Activated naive CD4-positive, alpha-beta T cell treated with anti-CD3 and anti-CD28 coated beads, Interleukin-2, amount 50 U/mL, for 24 hours (primary cell): ENCODE measurements at regions not wholly inside any gene's neighbourhood (a gene's known extent, or its start where the extent isn't known, plus 50 kb on each side); places are given as distances from the start of the nearest gene placed in this dataset.

ENCODE experiments used
- H3K27ac Mint-ChIP-seq: one replicate; pipeline ENCODE4 v1.8.0; 2021; ENCODE audit warnings: mild to moderate bottlenecking, mixed read lengths
- H3K27me3 Mint-ChIP-seq: one replicate; pipeline ENCODE4 v1.8.0; 2021; ENCODE audit warnings: mixed read lengths
- H3K36me3 Mint-ChIP-seq: one replicate; pipeline ENCODE4 v1.8.0; 2021; ENCODE audit warnings: mixed read lengths
- H3K4me1 Mint-ChIP-seq: one replicate; pipeline ENCODE4 v1.8.0; 2021; ENCODE audit warnings: mixed read lengths
- H3K4me3 Mint-ChIP-seq: one replicate; pipeline ENCODE4 v1.8.0; 2021; ENCODE audit warnings: mild to moderate bottlenecking, mixed read lengths
- H3K9me3 Mint-ChIP-seq: one replicate; pipeline ENCODE4 v1.8.0; 2021; ENCODE audit warnings: mixed read lengths

DNA sequence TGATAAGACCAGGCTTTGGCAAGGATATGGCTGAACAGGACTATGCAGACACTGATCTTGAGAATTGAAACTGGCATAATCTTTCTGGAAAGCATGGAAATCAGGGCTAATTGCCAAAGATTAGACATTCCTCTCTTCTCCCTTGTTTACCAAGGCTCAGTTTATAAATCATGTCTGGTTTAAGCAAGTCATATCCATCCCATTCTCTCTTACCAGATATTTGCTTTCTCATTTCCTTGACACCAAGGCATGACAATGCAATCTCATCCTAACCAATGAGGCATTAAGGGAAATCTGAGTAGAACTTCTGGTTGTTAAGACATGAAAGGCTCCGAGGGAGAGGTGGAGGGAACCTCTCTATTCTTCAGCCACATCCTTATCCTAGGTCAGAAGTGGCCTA, 110.3 kb upstream of the CEP85L start:
- H3K27me3 Mint-ChIP-seq = no peaks in the 10 kb centered on the region
- H3K36me3 Mint-ChIP-seq = no peaks in the 10 kb centered on the region
- H3K27ac Mint-ChIP-seq = no peak overlapping the region
- no peaks in the 10 kb centered on the region for H3K9me3 Mint-ChIP-seq
- no peak overlapping the region for H3K4me3 Mint-ChIP-seq
- peaks cover 15% of the 10 kb centered on the region for H3K4me1 Mint-ChIP-seq

DNA sequence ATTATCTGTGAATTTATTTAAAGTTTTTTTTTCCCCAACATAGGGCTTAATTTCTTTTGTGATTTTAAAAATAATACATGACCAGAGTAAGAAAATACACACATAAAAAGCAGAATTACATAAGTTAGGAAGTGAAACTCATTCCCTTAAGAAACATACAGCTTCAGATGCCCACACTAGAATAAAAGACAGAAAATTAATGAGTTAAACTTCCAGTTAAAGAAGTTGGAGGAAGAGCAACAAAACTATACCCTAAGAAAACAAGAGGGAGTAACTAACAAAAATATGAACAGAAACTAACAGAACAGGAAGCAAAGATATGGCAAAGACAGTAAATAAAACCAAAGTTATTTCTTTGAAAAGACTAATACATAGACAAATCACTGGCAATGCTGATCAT, 107.6 kb upstream of the CEP85L start:
- Mint-ChIP-seq H3K9me3 (no peaks in the 10 kb centered on the region), H3K4me3 (no peak overlapping the region), H3K36me3 (no peaks in the 10 kb centered on the region), H3K4me1 (peaks cover 30% of the 10 kb centered on the region), H3K27me3 (no peaks in the 10 kb centered on the region), H3K27ac (no peak overlapping the region)

DNA sequence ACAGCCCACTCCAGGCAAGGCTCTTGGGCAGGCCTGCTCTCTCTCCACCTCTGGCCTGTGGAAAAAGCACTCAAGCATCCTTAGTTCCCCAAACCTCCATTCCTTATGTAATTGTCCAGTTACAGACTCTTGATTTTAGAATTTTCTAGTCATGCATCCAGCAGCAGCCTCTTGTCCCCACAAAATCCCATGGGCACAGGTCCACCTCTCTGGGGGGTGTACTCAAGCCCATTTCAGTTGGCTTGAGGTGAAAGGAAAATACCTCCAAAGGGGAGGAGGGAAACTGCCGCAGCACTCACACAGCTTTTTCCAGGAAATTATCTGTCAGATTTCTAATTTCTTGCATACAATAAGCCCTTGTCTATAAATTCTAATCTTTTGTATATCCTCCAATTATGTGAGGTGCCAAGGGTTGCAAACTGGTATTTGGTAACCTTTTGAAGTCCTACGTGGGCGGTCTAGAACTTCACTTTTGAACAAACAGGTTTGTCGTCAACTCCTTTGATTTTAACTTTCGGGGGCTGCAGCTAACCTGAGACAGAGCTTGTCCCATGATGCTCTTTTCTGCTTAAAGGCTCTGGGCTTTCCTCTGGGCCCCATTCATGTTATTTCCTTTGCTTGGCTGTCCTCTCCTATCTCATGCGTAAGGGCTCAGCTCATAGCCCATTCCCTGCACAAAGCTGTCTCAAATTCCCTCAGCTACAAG, 104.7 kb upstream of the CEP85L start:
- Mint-ChIP-seq H3K9me3 (peaks cover 3% of the 10 kb centered on the region), H3K36me3 (no peaks in the 10 kb centered on the region), H3K4me1 (peaks cover 30% of the 10 kb centered on the region), H3K4me3 (no peak overlapping the region), H3K27ac (no peak overlapping the region), H3K27me3 (no peaks in the 10 kb centered on the region)

DNA sequence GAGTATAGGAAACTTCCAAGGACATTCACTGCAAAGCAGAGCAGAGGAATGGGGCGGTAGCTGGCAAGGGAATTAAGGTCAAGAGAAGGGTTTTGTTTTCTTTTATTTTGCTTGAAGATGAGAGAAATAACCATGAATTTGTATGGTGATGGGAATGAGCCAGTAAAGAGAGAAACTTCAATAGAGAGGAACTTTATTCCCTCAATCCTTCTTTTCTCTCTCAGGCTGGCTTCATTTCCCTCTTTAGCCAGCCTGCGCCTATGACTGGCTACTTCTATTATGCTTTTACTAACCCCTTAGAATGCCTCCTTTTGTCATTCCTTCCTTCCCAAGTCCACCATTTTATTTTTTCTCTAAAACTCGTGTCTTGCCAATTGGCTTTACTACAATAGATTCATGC, 101.4 kb upstream of the CEP85L start:
- Mint-ChIP-seq H3K36me3 (no peaks in the 10 kb centered on the region), H3K27ac (no peak overlapping the region), H3K4me1 (peaks cover 30% of the 10 kb centered on the region), H3K4me3 (no peak overlapping the region), H3K27me3 (no peaks in the 10 kb centered on the region), H3K9me3 (peaks cover 4% of the 10 kb centered on the region)

DNA sequence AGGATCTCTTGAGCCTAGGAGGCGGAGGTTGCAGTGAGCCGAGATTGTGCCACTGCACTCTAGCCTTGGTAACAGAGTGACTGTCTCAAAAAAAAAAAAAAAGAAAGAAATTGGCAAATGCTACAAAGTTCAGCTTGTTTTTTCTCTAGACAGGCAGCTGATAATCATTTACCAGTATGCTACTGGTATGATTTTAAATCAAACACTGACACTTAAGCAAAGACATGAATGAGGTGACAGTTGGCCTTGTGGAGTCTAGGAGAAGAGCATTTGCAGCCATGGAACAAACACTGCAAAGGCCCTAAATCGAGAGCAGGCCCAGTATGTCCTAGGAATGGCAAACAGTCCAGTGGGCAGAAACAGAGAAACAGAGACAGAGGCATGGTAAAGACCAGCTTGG, 99.7 kb upstream of the CEP85L start:
- H3K4me3 Mint-ChIP-seq = no peak overlapping the region
- no peaks in the 10 kb centered on the region for H3K36me3 Mint-ChIP-seq
- H3K4me1 Mint-ChIP-seq = peaks cover 26% of the 10 kb centered on the region
- peaks cover 4% of the 10 kb centered on the region for H3K9me3 Mint-ChIP-seq
- no peak overlapping the region for H3K27ac Mint-ChIP-seq
- no peaks in the 10 kb centered on the region for H3K27me3 Mint-ChIP-seq

DNA sequence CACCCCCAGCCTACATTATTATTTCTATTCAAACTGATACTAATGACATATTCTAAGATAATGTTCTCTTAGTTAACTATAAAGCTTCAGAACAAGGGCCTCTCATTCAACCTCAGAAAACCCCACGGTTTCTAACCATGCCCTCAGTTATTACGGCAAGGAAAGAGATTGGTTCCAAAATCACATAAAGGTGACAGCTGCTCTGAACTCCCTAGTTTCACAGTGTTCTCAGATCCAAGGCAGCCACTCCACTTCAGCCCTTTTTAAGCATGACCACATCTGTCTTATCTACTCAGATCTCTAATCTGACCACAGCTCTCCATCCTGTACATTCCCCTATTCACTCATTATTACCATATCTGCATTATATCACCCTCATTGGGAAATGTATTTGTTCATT, 98.8 kb upstream of the CEP85L start:
- peaks cover 24% of the 10 kb centered on the region for H3K4me1 Mint-ChIP-seq
- no peak overlapping the region for H3K27ac Mint-ChIP-seq
- no peak overlapping the region for H3K4me3 Mint-ChIP-seq
- no peaks in the 10 kb centered on the region for H3K27me3 Mint-ChIP-seq
- no peaks in the 10 kb centered on the region for H3K36me3 Mint-ChIP-seq
- peaks cover 4% of the 10 kb centered on the region for H3K9me3 Mint-ChIP-seq

DNA sequence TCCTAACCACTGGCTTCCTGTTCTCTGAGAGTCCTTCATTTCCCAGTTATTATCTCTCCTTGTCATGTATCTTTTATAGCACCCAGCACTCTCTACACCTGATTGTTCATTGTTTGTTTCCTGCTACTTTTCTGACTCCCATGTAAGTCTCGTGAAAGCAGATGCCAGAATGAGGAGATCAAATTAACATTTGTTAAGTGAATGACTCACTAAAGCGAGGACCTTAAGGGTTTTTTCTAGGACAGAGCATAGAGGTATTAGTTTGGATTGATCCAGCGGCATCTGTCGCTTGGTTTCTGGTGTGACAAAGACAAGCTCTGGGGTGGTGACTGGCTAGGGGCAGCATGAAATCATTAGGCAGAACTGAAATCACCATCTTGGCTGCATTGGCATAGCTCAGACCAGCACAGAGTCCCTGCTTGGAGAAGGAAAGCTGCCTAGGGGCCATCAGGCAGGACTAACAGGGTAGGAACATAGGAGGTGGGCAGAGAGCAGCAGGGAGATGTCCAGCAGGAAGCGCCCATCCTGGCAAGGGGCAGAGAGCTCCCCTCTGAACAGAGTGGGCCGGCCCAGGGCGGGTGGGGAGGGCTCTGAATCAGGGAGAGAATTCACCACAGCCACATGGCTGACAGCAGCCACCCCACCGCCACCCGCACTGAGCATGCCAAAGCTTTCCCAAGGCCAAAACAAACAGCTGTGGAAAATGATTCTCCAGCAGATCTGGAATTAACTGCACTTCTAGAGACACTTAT, 97.1 kb upstream of the CEP85L start:
- no peaks in the 10 kb centered on the region for H3K27me3 Mint-ChIP-seq

DNA sequence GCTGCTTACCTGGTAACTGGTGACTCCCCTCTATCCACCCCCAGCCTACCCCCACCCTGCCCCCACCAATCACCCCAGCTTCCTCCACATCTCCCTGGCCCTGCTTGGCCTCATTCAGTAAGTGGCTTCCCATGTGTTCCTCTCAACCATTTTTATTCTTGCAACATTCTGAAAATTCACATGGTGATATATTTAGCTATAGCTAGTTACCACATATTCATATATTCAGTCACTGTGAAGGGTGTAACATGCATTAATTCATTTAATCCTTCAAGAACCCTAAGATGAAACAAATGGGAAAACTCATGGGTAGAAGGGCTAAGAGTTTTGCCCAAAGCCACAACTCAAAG, 95.4 kb upstream of the CEP85L start:
- H3K36me3 Mint-ChIP-seq = no peaks in the 10 kb centered on the region
- no peak overlapping the region for H3K27ac Mint-ChIP-seq
- no peak overlapping the region for H3K4me3 Mint-ChIP-seq
- H3K4me1 Mint-ChIP-seq = peaks cover 25% of the 10 kb centered on the region
- H3K27me3 Mint-ChIP-seq = no peaks in the 10 kb centered on the region
- H3K9me3 Mint-ChIP-seq = peaks cover 4% of the 10 kb centered on the region

More for the DNA sequence above, 97.1 kb upstream of the CEP85L start:
- Mint-ChIP-seq H3K36me3 (no peaks in the 10 kb centered on the region), H3K4me3 (no peak overlapping the region), H3K4me1 (peaks cover 25% of the 10 kb centered on the region), H3K9me3 (peaks cover 4% of the 10 kb centered on the region), H3K27ac (no peak overlapping the region)

DNA sequence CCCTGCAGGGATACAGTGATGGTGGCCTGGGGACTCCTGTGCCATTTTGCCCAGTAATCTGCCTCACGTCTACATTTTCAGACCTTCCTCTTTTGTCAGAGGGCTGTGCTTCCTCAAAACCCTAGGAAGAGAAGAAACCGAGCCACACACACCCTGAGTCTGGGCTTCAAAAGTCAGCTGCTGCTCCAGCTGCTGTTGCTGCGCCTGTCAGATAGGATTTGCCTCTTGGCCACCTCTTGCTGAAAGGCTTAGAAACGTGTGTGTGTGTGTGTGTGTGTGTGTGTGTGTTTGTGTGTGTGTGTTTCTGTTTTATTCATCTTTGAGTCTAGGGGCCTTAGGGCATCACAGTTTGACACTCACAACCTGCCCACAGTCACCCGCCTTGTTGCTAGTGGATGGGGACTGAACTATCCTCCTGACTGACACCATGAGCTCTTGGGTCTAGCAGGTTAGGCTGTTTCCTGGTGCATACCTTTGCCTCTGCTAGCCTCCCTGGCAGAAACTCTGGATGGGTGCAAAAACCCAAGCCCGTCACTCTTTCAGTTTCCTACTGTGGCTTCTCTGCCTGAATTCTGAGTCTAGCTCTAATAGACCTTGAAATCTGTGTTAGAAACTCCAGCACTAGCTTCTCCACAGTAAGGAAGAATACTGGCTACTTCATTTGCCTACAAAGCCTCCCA, 94.9 kb upstream of the CEP85L start:
- peaks cover 25% of the 10 kb centered on the region for H3K4me1 Mint-ChIP-seq
- H3K9me3 Mint-ChIP-seq = peaks cover 3% of the 10 kb centered on the region
- H3K36me3 Mint-ChIP-seq = no peaks in the 10 kb centered on the region
- no peak overlapping the region for H3K4me3 Mint-ChIP-seq
- H3K27me3 Mint-ChIP-seq = no peaks in the 10 kb centered on the region
- H3K27ac Mint-ChIP-seq = no peak overlapping the region

DNA sequence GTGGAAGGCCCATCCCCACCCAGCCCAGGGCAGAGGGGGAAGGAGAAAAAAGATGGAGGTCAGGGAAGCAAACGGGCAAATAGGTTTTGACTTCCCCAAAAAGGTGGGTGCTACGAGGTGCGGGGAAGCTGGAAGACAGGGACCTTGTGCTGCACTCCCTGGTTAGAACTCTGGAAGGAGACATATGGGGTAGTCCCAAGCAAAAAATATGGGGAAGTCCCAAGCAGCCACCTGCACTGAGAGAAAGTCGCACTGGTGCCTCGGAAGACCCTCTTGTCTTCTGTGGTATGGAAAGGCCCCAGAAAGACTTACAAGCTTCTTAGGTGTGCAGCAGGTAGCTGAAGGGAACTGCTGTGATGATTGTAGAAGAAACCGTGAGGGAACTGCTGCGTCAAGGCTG, 93.8 kb upstream of the CEP85L start:
- Mint-ChIP-seq H3K4me3 (no peak overlapping the region), H3K27ac (no peak overlapping the region), H3K4me1 (peaks cover 28% of the 10 kb centered on the region), H3K9me3 (no peaks in the 10 kb centered on the region), H3K27me3 (no peaks in the 10 kb centered on the region), H3K36me3 (no peaks in the 10 kb centered on the region)

DNA sequence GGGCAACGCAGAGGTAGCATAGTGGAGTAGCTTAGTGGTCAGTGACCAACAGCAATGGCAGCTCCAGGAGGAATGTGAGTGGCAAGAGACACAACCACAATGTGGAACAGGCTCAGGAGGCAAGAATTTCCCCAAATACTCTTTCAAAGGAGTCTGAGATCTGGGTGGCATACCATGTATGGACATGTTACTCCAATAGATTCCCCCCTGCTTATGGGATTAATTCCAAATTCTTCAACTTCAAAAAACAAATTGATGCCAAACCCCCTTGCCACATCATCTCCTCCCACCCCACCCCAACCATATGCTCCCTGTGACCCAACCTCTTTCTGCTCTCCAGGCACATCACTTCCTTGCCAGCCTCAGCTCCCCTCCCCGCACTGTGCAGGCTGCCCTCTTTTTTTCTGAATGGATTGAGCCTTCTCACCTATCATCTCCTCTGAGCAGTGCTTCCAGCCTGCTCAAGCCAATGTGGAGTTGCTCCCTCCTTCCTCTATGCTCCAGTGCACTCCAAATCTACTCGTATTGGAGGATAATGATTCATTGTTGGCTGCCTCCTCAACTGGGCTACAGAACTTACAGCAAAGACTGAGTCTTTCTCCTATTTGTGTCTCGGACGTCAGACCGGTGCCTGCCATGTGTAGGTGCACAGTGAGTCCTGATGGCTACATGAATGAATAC, 93.0 kb upstream of the CEP85L start:
- Mint-ChIP-seq H3K27me3 (no peaks in the 10 kb centered on the region), H3K27ac (no peak overlapping the region), H3K4me1 (peaks cover 31% of the 10 kb centered on the region), H3K9me3 (no peaks in the 10 kb centered on the region), H3K4me3 (no peak overlapping the region), H3K36me3 (no peaks in the 10 kb centered on the region)

DNA sequence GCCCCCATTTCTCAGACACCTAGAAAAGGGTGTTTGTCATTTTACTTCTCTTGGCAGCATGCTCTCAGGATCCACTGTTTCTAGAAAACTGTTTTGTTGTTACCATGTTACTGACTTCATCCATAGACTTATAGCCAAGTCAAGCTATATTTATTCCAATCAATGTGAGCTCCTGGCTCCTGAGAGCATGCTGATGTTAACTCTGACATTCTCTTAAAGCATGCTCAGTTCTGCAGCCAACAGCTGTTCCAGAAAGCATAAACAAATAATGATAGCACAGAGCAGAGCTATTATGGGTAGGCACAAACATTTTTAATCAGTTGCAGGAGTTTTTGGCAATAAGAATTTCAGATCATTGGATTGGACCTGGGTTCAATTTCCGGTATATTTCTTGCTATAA, 92.4 kb upstream of the CEP85L start:
- H3K9me3 Mint-ChIP-seq = no peaks in the 10 kb centered on the region
- no peaks in the 10 kb centered on the region for H3K36me3 Mint-ChIP-seq
- H3K27me3 Mint-ChIP-seq = no peaks in the 10 kb centered on the region
- H3K4me1 Mint-ChIP-seq = peaks cover 31% of the 10 kb centered on the region
- H3K27ac Mint-ChIP-seq = no peak overlapping the region
- no peak overlapping the region for H3K4me3 Mint-ChIP-seq

DNA sequence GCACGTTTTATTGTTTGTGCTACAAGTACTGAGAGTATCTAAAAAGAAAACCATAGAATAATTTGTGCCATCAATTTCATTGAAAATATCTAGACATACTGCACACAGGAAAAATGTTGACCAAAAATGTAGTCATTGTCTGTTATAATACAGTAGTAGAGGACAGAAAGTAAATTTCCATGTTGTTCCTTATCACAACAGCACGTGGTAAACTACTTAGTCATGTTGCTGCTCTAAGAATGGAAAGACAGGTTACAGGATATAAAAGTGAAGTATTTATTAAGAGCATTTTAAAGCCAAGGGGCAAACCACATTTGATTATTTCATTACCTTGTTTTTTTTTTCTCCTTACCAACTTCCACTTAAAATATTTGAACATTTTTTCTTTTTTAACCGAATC, 89.0 kb upstream of the CEP85L start:
- peaks cover 33% of the 10 kb centered on the region for H3K4me1 Mint-ChIP-seq
- no peaks in the 10 kb centered on the region for H3K36me3 Mint-ChIP-seq
- H3K27ac Mint-ChIP-seq = no peak overlapping the region
- H3K9me3 Mint-ChIP-seq = no peaks in the 10 kb centered on the region
- H3K27me3 Mint-ChIP-seq = no peaks in the 10 kb centered on the region
- H3K4me3 Mint-ChIP-seq = no peak overlapping the region

DNA sequence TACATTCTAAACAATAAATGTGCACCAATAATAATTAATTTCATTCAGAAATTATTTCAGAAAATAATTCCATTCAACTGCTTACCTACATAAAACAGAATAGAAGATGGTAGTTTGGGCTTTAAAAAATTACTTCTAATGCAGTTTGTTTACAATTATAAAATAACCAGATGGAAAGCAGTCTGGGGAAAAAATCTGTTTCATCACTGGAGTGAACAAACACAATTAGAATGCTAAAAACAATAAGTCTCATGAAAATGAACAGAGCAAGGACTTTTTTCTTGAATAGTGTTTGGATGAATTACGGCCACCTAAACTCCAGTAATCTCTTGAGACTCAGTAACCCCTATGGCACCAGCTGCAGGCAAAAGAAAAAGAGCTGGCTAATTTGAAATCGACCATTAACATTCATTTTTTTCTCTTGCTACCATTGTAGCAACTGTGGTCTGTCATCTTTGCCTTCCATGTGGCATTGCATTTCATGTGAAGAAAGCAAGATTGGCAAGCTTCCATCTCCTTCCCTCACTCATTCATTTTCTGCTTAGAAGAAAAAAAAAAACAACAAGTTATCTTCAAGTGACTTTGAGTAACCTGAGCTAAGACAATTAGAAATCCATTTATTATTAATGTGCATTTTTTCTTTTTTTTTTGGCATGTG, 88.4 kb upstream of the CEP85L start:
- H3K4me3 Mint-ChIP-seq = no peak overlapping the region
- H3K4me1 Mint-ChIP-seq = peaks cover 36% of the 10 kb centered on the region
- no peaks in the 10 kb centered on the region for H3K9me3 Mint-ChIP-seq
- no peaks in the 10 kb centered on the region for H3K27me3 Mint-ChIP-seq
- no peaks in the 10 kb centered on the region for H3K36me3 Mint-ChIP-seq
- no peak overlapping the region for H3K27ac Mint-ChIP-seq

DNA sequence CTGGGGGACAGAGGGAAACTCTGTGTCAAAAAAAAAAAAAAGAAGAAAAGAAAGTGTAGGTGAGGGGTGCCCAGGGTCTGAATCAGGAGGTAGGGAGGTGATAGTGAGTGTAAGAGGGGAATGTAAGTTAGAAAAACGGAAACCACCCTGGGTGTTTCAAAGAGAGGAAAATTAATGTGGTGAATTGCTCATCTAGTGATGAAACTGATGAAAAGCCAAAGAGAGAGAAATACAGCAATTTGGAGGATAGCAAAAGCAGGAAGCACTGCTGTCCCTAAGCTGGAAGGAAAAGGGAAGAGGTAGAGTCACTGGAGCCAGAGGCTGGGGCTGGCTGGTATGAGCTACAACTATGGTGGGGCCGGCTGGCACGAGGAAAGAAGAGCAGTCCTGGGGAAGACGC, 85.0 kb upstream of the CEP85L start:
- H3K4me3 Mint-ChIP-seq = peak overlapping the region; percentile 62
- H3K36me3 Mint-ChIP-seq = no peaks in the 10 kb centered on the region
- H3K27ac Mint-ChIP-seq = peak overlapping the region; percentile 97
- H3K4me1 Mint-ChIP-seq = peaks cover 43% of the 10 kb centered on the region
- no peaks in the 10 kb centered on the region for H3K9me3 Mint-ChIP-seq
- H3K27me3 Mint-ChIP-seq = no peaks in the 10 kb centered on the region
